HEK293 (cell line): ENCODE measurements at regions not wholly inside any gene's neighbourhood (a gene's known extent, or its start where the extent isn't known, plus 50 kb on each side); places are given as distances from the start of the nearest gene placed in this dataset.

Experiments used
- CTCF ChIP-seq: fragments of 450-650 bp; formaldehyde crosslinking; IDR thresholded peaks from 2 replicates; pipeline ENCODE4 v1.5.1; 2016; ENCODE audit warnings: missing biosample characterization, missing genetic modification characterization
- EGR2 ChIP-seq: fragments of 450-650 bp; formaldehyde crosslinking; IDR thresholded peaks from 2 replicates; pipeline ENCODE4 v1.5.1; 2016; ENCODE audit warnings: low read depth, missing biosample characterization, missing genetic modification characterization
- SCRT1 ChIP-seq: fragments of 450-650 bp; formaldehyde crosslinking; IDR thresholded peaks from 2 replicates; pipeline ENCODE4 v1.5.1; 2016; ENCODE audit warnings: missing biosample characterization, missing genetic modification characterization, borderline replicate concordance
- SP7 ChIP-seq: fragments of 450-650 bp; formaldehyde crosslinking; IDR thresholded peaks from 2 replicates; pipeline ENCODE4 v1.5.1; 2016; ENCODE audit warnings: missing biosample characterization, missing genetic modification characterization
- TCF7L2 ChIP-seq: IDR thresholded peaks from 2 replicates; pipeline ENCODE4 v1.6.1; 2011; ENCODE audit warnings: low read depth, mild to moderate bottlenecking, inconsistent platforms, low read length, moderate library complexity, borderline replicate concordance
- ZBTB44 ChIP-seq: fragments of 450-650 bp; IDR thresholded peaks from 2 replicates; pipeline ENCODE4 v1.5.1; 2018; ENCODE audit warnings: missing biosample characterization, mild to moderate bottlenecking, missing genetic modification characterization
- ZBTB8A ChIP-seq: fragments of 450-650 bp; formaldehyde crosslinking; IDR thresholded peaks from 2 replicates; pipeline ENCODE4 v1.5.1; 2016; ENCODE audit warnings: missing biosample characterization, missing genetic modification characterization
- ZNF114 ChIP-seq: fragments of 450-650 bp; formaldehyde crosslinking; IDR thresholded peaks from 2 replicates; pipeline ENCODE4 v1.5.0; 2017; ENCODE audit warnings: missing biosample characterization, missing genetic modification characterization
- ZNF155 ChIP-seq: fragments of 450-650 bp; formaldehyde crosslinking; IDR thresholded peaks from 2 replicates; pipeline ENCODE4 v1.5.1; 2016; ENCODE audit warnings: missing biosample characterization, missing genetic modification characterization
- ZNF175 ChIP-seq: fragments of 450-650 bp; formaldehyde crosslinking; IDR thresholded peaks from 2 replicates; pipeline ENCODE4 v1.5.1; 2016; ENCODE audit warnings: missing biosample characterization, missing genetic modification characterization
- ZNF184 ChIP-seq: fragments of 450-650 bp; IDR thresholded peaks from 2 replicates; pipeline ENCODE4 v1.5.1; 2018; ENCODE audit warnings: missing biosample characterization, mild to moderate bottlenecking, missing genetic modification characterization
- ZNF19 ChIP-seq: fragments of 450-650 bp; formaldehyde crosslinking; IDR thresholded peaks from 2 replicates; pipeline ENCODE4; 2016; ENCODE audit warnings: missing biosample characterization, missing genetic modification characterization, low read depth
- ZNF2 ChIP-seq: fragments of 450-650 bp; formaldehyde crosslinking; IDR thresholded peaks from 2 replicates; pipeline ENCODE4 v1.5.1; 2016; ENCODE audit warnings: missing biosample characterization, missing genetic modification characterization
- ZNF211 ChIP-seq: fragments of 450-650 bp; formaldehyde crosslinking; IDR thresholded peaks from 2 replicates; pipeline ENCODE4 v1.5.1; 2016; ENCODE audit warnings: low read depth, missing biosample characterization, missing genetic modification characterization
- ZNF223 ChIP-seq: fragments of 450-650 bp; formaldehyde crosslinking; IDR thresholded peaks from 2 replicates; pipeline ENCODE4 v1.5.1; 2016; ENCODE audit warnings: missing biosample characterization, missing genetic modification characterization
- ZNF24 ChIP-seq: fragments of 450-650 bp; formaldehyde crosslinking; IDR thresholded peaks from 2 replicates; pipeline ENCODE4 v1.5.1; 2016; ENCODE audit warnings: missing biosample characterization, missing genetic modification characterization
- ZNF324 ChIP-seq: fragments of 450-650 bp; formaldehyde crosslinking; IDR thresholded peaks from 2 replicates; pipeline ENCODE4 v1.5.1; 2016; ENCODE audit warnings: missing biosample characterization, missing genetic modification characterization
- ZNF335 ChIP-seq: fragments of 450-650 bp; formaldehyde crosslinking; conservative IDR thresholded peaks from 2 replicates; pipeline ENCODE4 v1.5.1; 2016; ENCODE audit warnings: missing biosample characterization, missing genetic modification characterization
- ZNF341 ChIP-seq: fragments of 450-650 bp; formaldehyde crosslinking; IDR thresholded peaks from 2 replicates; pipeline ENCODE4; 2016; ENCODE audit warnings: low read depth, missing biosample characterization, missing genetic modification characterization
- ZNF354C ChIP-seq: fragments of 450-650 bp; formaldehyde crosslinking; IDR thresholded peaks from 2 replicates; pipeline ENCODE4 v1.5.1; 2016; ENCODE audit warnings: missing biosample characterization, missing genetic modification characterization, low read depth, borderline replicate concordance
- ZNF398 ChIP-seq: fragments of 450-650 bp; formaldehyde crosslinking; IDR thresholded peaks from 2 replicates; pipeline ENCODE4 v1.5.1; 2017; ENCODE audit warnings: missing biosample characterization, missing genetic modification characterization
- ZNF423 ChIP-seq: fragments of 450-650 bp; formaldehyde crosslinking; IDR thresholded peaks from 2 replicates; pipeline ENCODE4 v1.5.1; 2016; ENCODE audit warnings: missing biosample characterization, missing genetic modification characterization
- ZNF433 ChIP-seq: fragments of 450-650 bp; formaldehyde crosslinking; IDR thresholded peaks from 2 replicates; pipeline ENCODE4 v1.5.1; 2016; ENCODE audit warnings: missing biosample characterization, missing genetic modification characterization, low read depth
- ZNF48 ChIP-seq: fragments of 450-650 bp; formaldehyde crosslinking; IDR thresholded peaks from 2 replicates; pipeline ENCODE4 v1.5.1; 2016; ENCODE audit warnings: missing biosample characterization, missing genetic modification characterization
- ZNF513 ChIP-seq: fragments of 450-650 bp; IDR thresholded peaks from 2 replicates; pipeline ENCODE4 v1.5.1; 2018; ENCODE audit warnings: missing biosample characterization, missing genetic modification characterization
- ZNF521 ChIP-seq: fragments of 450-650 bp; formaldehyde crosslinking; IDR thresholded peaks from 2 replicates; pipeline ENCODE4 v1.5.1; 2017; ENCODE audit warnings: missing biosample characterization, mild to moderate bottlenecking, missing genetic modification characterization
- ZNF549 ChIP-seq: fragments of 450-650 bp; IDR thresholded peaks from 2 replicates; pipeline ENCODE4 v1.5.1; 2018; ENCODE audit warnings: missing biosample characterization, missing genetic modification characterization, mild to moderate bottlenecking, inconsistent platforms, moderate library complexity
- ZNF561 ChIP-seq: fragments of 450-650 bp; IDR thresholded peaks from 2 replicates; pipeline ENCODE4 v1.5.1; 2018; ENCODE audit warnings: missing biosample characterization, missing genetic modification characterization, borderline replicate concordance
- ZNF610 ChIP-seq: fragments of 450-650 bp; formaldehyde crosslinking; IDR thresholded peaks from 2 replicates; pipeline ENCODE4 v1.5.1; 2016; ENCODE audit warnings: missing biosample characterization, missing genetic modification characterization, borderline replicate concordance
- ZNF639 ChIP-seq: fragments of 450-650 bp; formaldehyde crosslinking; IDR thresholded peaks from 2 replicates; pipeline ENCODE4 v1.5.1; 2016; ENCODE audit warnings: missing biosample characterization, missing genetic modification characterization
- ZNF654 ChIP-seq: fragments of 450-650 bp; formaldehyde crosslinking; IDR thresholded peaks from 2 replicates; pipeline ENCODE4 v1.5.1; 2016; ENCODE audit warnings: low read depth, missing biosample characterization, missing genetic modification characterization
- ZNF660 ChIP-seq: fragments of 450-650 bp; IDR thresholded peaks from 2 replicates; pipeline ENCODE4 v1.5.1; 2018; ENCODE audit warnings: missing biosample characterization, mild to moderate bottlenecking, missing genetic modification characterization
- ZSCAN18 ChIP-seq: fragments of 450-650 bp; formaldehyde crosslinking; IDR thresholded peaks from 2 replicates; pipeline ENCODE4 v1.5.1; 2016; ENCODE audit warnings: missing biosample characterization, missing genetic modification characterization
- ZSCAN30 ChIP-seq: fragments of 450-650 bp; IDR thresholded peaks from 2 replicates; pipeline ENCODE4 v1.5.1; 2018; ENCODE audit warnings: missing biosample characterization, mild to moderate bottlenecking, missing genetic modification characterization, moderate library complexity

- no peak for TF ChIP-seq ZNF211 (tag by site-specific recombination)
- no peak for TF ChIP-seq CTCF (tag by site-specific recombination)
- no peak for TF ChIP-seq ZNF354C (tag by site-specific recombination)
- TF ChIP-seq ZNF610 = no peak
- TF ChIP-seq ZNF398 (tag by site-specific recombination) = no peak
- TF ChIP-seq ZNF513 = no peak
- no peak for TF ChIP-seq EGR2
- TF ChIP-seq ZNF660 (tag by site-specific recombination) = no peak
- TF ChIP-seq ZBTB44 (tag by site-specific recombination) = no peak
- no peak for TF ChIP-seq ZSCAN30
- no peak for TF ChIP-seq ZNF175 (tag by site-specific recombination)
- no peak for TF ChIP-seq ZNF48 (tag by site-specific recombination)
- TF ChIP-seq ZNF2 = no peak
- no peak for TF ChIP-seq ZSCAN18 (tag by site-specific recombination)
- TF ChIP-seq ZNF223 (tag by site-specific recombination) = no peak
- no peak for TF ChIP-seq TCF7L2
- TF ChIP-seq ZNF654 (tag by site-specific recombination) = peak; percentile 18; the same call in 1 of the 2 replicates
- no peak for TF ChIP-seq ZNF549 (tag by site-specific recombination)
- no peak for TF ChIP-seq ZNF521 (tag by site-specific recombination)
- TF ChIP-seq ZNF433 (tag by site-specific recombination) = peak; percentile 41; the same call in 1 of the 2 replicates
- peak; percentile 53; the same call in 1 of the 2 replicates for TF ChIP-seq ZBTB8A (tag by site-specific recombination)
- TF ChIP-seq SP7 (tag by site-specific recombination) = no peak
- no peak for TF ChIP-seq ZNF184
- TF ChIP-seq SCRT1 = no peak
- TF ChIP-seq ZNF24 (tag by site-specific recombination) = no peak
- no peak for TF ChIP-seq ZNF335 (tag by site-specific recombination)
- TF ChIP-seq ZNF561 (tag by site-specific recombination) = no peak
- no peak for TF ChIP-seq ZNF423 (tag by site-specific recombination)
- no peak for TF ChIP-seq ZNF341 (tag by site-specific recombination)
- TF ChIP-seq ZNF155 (tag by site-specific recombination) = no peak
- TF ChIP-seq ZNF639 = no peak
- TF ChIP-seq ZNF114 (tag by site-specific recombination) = no peak
- TF ChIP-seq ZNF324 (tag by site-specific recombination) = no peak
- TF ChIP-seq ZNF19 (tag by site-specific recombination) = no peak
Measured at GRCh38 chr10:90421874-90422273, 436.0 kb downstream of the HTR7 start (continued).
